BE2C (cell line): ENCODE measurements at regions not wholly inside any gene's neighbourhood (a gene's known extent, or its start where the extent isn't known, plus 50 kb on each side); places are given as distances from the start of the nearest gene placed in this dataset.

Source experiments
- DNase-seq: peaks from one replicate; pipeline ENCODE4 v3.0.0-alpha.2; 2020
- H3K27me3 ChIP-seq: fragments of 250-450 bp; sonication (Bioruptor Pico); 2 replicates; pipeline ENCODE4 v1.5.1; 2020; ENCODE audit warnings: mild to moderate bottlenecking
- H3K36me3 ChIP-seq: fragments of 250-450 bp; sonication (Bioruptor Pico); 2 replicates; pipeline ENCODE4 v1.5.1; 2020; ENCODE audit warnings: mild to moderate bottlenecking
- H3K4me1 ChIP-seq: fragments of 250-450 bp; sonication (Bioruptor Pico); 2 replicates; pipeline ENCODE4 v1.5.1; 2020
- H3K4me3 ChIP-seq: 2 replicates; pipeline ENCODE4 v1.5.1; 2011; ENCODE audit warnings: low read depth, low read length
- H3K9me3 ChIP-seq: fragments of 250-450 bp; sonication (Bioruptor Pico); 2 replicates; pipeline ENCODE4 v1.5.1; 2020
- TF ChIP-seq, protein P1 (sequence below): IDR thresholded peaks from 2 replicates; pipeline ENCODE4 v1.5.1; 2012; ENCODE audit warnings: mild to moderate bottlenecking, low read depth, low read length

- Histone ChIP-seq H3K36me3 (no peaks in the 10 kb centered on the region), H3K4me1 (no peaks in the 10 kb centered on the region), H3K4me3 (no peak overlapping the region), H3K27me3 (no peaks in the 10 kb centered on the region), H3K9me3 (no peaks in the 10 kb centered on the region)
- TF ChIP-seq, protein P1, sequence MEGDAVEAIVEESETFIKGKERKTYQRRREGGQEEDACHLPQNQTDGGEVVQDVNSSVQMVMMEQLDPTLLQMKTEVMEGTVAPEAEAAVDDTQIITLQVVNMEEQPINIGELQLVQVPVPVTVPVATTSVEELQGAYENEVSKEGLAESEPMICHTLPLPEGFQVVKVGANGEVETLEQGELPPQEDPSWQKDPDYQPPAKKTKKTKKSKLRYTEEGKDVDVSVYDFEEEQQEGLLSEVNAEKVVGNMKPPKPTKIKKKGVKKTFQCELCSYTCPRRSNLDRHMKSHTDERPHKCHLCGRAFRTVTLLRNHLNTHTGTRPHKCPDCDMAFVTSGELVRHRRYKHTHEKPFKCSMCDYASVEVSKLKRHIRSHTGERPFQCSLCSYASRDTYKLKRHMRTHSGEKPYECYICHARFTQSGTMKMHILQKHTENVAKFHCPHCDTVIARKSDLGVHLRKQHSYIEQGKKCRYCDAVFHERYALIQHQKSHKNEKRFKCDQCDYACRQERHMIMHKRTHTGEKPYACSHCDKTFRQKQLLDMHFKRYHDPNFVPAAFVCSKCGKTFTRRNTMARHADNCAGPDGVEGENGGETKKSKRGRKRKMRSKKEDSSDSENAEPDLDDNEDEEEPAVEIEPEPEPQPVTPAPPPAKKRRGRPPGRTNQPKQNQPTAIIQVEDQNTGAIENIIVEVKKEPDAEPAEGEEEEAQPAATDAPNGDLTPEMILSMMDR: no peak
- no peak for DNase-seq
Measured at GRCh38 chr9:38162332-38163211, 93.5 kb upstream of the SHB start.

DNA sequence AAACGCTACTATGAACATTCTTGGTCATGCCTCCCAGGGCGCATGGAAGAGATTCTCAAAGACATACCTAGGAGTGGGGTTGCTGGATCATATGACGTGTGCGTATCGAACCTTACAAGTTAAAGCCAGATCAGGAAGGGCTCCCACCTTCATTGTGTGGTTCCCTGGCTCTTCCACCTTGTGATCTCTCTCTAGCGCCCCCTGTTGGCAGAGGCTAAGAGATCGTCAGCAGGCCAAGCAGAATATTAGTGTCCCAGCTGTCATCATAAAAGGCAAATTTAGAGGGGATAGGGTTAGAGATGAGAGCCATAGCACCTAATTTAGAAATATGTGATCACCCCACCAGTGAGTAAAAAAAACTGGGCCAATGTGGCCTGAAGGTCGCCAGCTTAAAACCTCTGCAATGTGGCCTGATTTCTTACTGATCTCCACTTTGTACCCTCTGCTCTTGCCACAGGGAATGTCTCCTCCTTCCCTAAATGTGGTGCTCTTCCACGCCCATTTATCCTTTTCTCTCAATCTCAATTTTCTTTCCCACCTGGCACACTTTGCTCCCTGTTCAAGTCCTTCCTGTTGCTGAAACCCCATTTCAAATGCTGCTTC is 91.7 kb upstream of the SHB start:
- TF ChIP-seq, protein P1: peak; percentile 93
- no peak overlapping the region for H3K4me3 ChIP-seq
- peak; percentile 82 for DNase-seq
- no peaks in the 10 kb centered on the region for H3K9me3 ChIP-seq
- no peaks in the 10 kb centered on the region for H3K27me3 ChIP-seq
- H3K4me1 ChIP-seq: no peaks in the 10 kb centered on the region
- H3K36me3 ChIP-seq: no peaks in the 10 kb centered on the region

DNA sequence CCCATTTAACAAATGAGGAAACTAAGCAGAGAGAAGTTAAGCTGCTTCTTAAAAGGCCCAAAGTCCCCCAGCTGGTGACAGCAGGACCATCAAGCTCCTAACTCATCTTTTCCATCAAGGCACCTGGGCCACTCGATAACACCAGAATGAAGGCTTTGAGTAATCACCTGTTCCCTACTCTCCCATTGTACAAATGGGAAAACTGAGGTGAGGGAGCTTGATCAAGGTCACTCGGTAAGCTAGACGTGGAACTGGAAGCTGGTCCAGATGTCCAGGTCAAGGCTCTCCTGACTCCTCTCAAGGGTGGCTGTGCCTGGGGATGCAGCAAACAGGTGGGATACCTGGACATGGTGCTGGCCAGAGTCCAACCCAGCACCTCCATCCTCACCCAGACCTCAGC is 90.6 kb upstream of the SHB start:
- Histone ChIP-seq H3K27me3 (no peaks in the 10 kb centered on the region), H3K9me3 (no peaks in the 10 kb centered on the region), H3K4me1 (no peaks in the 10 kb centered on the region; the same call in 1 of the 2 replicates), H3K4me3 (no peak overlapping the region), H3K36me3 (no peaks in the 10 kb centered on the region)
- no peak for DNase-seq
- TF ChIP-seq, protein P1: no peak

GRCh38 chr9:38158628-38159027 is 89.6 kb upstream of the SHB start:
- H3K9me3 ChIP-seq: no peaks in the 10 kb centered on the region
- no peak overlapping the region for H3K4me3 ChIP-seq
- no peaks in the 10 kb centered on the region for H3K27me3 ChIP-seq
- TF ChIP-seq, protein P1: no peak
- DNase-seq: no peak
- no peaks in the 10 kb centered on the region for H3K36me3 ChIP-seq
- peaks cover 3% of the 10 kb centered on the region; the same call in 1 of the 2 replicates for H3K4me1 ChIP-seq

- Histone ChIP-seq H3K9me3 (no peaks in the 10 kb centered on the region), H3K27me3 (no peaks in the 10 kb centered on the region), H3K36me3 (no peaks in the 10 kb centered on the region), H3K4me3 (no peak overlapping the region), H3K4me1 (peaks cover 3% of the 10 kb centered on the region; the same call in 1 of the 2 replicates)
- no peak for DNase-seq
- TF ChIP-seq, protein P1: no peak
Measured at GRCh38 chr9:38157711-38158110, 88.7 kb upstream of the SHB start.
